B cell (primary cell): ENCODE measurements at regions not wholly inside any gene's neighbourhood (a gene's known extent, or its start where the extent isn't known, plus 50 kb on each side); places are given as distances from the start of the nearest gene placed in this dataset.

Experiments used
- EZH2 ChIP-seq: IDR thresholded peaks from 2 replicates; pipeline ENCODE4 v1.6.1; 2012; ENCODE audit warnings: borderline replicate concordance, low read depth, mild to moderate bottlenecking, moderate library complexity, low read length; ENCODE audit not compliant: insufficient read depth, poor library complexity, severe bottlenecking
- TF ChIP-seq, protein P1 (sequence below): fragments of 200-600 bp; IDR thresholded peaks from one replicate; pipeline ENCODE4 v1.8.0; 2022; ENCODE audit warnings: antibody characterized with exemption, mild to moderate bottlenecking

GRCh38 chr1:8153961-8154360, 127.9 kb upstream of the ERRFI1 start:
- TF ChIP-seq, protein P1, sequence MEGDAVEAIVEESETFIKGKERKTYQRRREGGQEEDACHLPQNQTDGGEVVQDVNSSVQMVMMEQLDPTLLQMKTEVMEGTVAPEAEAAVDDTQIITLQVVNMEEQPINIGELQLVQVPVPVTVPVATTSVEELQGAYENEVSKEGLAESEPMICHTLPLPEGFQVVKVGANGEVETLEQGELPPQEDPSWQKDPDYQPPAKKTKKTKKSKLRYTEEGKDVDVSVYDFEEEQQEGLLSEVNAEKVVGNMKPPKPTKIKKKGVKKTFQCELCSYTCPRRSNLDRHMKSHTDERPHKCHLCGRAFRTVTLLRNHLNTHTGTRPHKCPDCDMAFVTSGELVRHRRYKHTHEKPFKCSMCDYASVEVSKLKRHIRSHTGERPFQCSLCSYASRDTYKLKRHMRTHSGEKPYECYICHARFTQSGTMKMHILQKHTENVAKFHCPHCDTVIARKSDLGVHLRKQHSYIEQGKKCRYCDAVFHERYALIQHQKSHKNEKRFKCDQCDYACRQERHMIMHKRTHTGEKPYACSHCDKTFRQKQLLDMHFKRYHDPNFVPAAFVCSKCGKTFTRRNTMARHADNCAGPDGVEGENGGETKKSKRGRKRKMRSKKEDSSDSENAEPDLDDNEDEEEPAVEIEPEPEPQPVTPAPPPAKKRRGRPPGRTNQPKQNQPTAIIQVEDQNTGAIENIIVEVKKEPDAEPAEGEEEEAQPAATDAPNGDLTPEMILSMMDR: no peak
- TF ChIP-seq EZH2: no peak
